HS-5 (cell line): ENCODE measurements at regions not wholly inside any gene's neighbourhood (a gene's known extent, or its start where the extent isn't known, plus 50 kb on each side); places are given as distances from the start of the nearest gene placed in this dataset.
"Not testable (repeated sequence)": the region's sequence is repeated elsewhere in the genome, so short reads cannot be mapped to it uniquely, and the experiment has no call there.

ENCODE experiments used
- DNase-seq: peaks from one replicate; pipeline ENCODE4 v3.0.0-alpha.2; 2012; ENCODE audit warnings: low read depth

DNA sequence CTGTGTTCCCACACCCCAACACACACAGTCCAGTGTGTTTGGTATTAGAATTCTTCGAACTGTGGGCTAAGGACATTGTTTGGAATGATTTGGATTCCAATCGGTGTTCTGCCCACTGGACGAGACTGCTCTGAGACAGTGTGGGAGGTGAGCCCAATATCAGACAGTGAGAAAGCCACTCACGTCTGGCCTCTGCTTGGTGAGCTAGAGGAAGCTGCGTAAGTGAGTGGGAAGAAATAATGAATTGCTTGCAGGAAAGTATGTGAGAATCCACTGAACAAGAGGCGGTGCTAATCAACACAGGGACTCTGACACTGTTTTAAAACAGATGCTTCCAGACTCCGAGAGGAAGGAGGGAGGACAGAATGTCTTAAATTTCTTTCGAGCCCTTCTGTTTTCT lies 675.0 kb upstream of the ANKRD30A start:
- DNase-seq = no peak

DNA sequence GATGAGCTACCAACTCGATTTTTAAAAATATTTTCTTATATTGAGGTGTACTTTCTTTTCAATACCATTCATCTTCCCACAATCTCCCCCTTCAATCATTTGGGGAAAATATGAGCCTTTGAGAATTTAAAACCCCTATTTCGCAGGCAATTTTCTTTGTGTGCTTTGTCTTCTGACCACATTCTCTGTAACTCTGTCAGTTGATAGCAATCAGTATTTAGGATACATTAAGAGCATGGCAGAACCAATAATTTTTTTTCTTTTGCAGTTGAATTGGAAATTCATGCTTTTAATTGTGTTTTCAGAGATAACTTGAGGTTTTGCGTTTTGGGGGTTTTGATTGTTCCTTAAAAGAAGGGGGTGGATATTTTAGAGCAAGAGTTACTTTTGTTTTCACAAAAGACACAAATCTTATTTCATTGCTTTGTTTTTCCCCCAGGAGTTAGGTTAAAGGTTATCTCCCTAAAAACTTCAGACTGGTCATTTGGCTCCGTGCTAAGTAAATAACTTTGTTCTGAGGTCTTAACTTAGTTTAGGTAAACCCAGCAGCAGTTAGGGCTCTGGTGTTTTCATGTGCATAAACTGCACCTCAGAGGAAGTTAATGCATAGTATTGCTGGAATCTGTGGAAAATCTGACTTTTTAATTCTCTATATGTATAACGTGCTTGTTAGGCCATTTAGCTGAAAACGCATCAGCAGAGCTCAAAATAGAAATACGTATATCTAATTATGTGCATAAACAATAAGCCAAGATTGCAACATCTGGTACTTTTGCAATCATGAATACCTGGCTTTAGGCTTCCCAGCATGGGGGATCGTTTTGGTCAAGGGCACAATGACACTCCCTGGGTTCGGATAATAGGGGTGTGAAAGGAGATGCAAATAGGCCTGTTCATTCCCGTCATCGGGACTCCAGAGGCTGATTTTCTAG lies 676.4 kb upstream of the ANKRD30A start:
- no peak for DNase-seq

DNA sequence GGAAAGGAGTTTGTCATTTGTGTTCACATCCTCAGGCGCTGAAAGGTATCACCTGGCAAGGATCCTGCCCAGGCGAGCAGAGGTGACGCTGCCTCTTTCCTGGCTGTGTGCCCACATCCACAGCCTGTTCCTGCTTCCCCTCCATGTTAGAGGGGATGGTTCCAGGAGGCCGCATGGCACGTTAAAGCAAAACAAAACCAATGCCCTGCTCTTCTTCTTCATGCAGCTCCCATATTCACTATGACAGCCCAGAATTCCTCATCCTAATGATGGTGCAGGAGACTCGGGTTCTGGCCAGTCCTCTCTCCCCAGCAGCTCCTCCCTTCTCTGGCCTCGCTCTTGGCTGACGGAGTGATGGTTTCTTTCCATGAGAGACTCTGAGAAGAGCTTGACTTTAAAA lies 678.5 kb upstream of the ANKRD30A start:
- DNase-seq = no peak

DNA sequence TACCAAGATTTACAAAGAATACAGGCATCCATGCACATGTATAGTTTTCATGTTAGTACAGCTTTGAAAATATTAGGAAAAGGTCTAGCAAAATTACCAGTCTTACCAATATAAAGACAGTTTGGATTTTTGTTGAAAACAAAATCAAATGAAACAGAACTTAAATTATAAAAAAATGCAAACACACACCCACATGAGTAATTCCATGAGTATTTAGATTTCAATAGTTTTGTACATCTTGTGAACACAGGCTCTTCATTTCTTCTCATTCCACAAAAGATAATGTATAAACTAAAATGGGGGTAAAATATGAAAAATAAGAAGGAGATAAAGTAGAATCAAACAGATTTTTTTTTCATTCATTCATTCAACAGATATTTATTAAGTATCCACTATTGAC lies 682.2 kb upstream of the ANKRD30A start:
- DNase-seq = no peak

DNA sequence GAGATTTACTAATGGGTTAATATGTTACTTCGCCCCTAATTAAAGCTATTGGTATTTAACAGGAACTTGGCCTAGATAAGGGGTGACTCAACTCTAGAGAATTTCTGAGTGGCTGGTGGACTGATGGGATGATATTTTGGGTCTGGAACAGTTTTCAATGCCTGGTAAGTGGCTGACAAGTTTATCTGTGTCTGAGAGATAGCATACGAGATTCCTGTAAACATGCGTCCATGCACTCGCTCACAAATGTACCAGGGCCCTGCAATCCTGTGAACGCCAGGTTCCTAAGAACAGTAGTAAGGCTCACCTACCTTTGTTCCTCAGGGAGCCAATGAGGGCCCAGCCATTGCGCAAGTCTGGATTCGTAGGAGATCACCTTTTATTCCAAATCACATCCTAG lies 683.8 kb upstream of the ANKRD30A start:
- DNase-seq = no peak

DNA sequence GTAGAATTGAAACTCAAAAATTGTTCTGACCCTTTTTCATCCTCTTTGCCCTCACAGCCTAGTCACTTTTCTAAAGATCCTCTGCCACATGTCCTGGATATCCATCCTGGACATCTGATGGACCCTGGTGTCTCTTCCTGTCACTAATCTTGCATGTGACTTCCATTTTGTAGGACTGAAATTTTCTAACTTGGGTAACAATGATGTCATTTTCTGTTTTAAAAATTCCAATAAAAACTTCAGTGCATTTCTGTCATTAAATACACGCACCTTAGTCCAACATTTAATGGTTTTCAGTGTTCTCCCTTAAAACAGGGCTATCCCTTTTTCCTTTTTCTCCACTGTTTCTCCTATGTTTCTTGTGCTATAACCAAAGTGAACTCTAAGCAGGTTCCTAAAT lies 684.9 kb upstream of the ANKRD30A start:
- no peak for DNase-seq

DNA sequence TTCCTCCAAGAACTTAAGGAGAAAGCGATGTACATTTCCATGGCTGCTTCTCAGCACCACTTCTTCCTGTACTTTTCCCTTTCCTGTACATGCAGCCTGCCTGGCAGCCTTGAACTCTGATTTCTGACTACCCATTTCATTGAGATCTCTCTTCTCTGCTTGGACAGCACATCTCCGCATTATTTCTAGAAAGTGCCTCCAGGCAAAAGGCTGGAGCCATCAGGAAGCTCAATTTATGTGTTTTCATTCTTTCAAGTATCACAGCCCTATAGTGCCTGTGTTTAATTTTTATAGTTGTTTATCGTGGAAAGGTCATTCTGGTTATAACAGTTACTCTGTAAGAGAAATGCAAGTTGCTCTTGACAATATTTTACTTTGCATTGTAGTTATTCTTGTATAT lies 688.0 kb upstream of the ANKRD30A start:
- no peak for DNase-seq

DNA sequence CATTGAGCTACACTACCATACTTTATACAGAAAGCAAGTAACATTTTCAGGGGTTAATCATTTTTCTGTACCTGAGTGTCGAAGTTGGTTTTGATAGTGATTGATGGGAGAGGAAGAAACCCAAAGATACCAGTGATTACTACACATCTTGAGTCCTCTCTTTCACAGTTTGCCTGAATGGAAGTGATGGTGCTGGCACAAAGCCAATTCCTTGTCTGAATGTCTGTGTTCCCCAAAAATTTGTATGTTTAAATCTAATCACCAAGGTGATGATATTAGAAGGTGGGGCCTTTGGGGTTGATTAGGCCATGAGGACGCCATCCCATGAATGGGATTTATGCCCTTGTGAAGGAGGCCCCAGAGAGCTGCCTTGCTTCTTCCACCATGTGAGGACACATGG lies 696.9 kb upstream of the ANKRD30A start:
- no peak for DNase-seq

DNA sequence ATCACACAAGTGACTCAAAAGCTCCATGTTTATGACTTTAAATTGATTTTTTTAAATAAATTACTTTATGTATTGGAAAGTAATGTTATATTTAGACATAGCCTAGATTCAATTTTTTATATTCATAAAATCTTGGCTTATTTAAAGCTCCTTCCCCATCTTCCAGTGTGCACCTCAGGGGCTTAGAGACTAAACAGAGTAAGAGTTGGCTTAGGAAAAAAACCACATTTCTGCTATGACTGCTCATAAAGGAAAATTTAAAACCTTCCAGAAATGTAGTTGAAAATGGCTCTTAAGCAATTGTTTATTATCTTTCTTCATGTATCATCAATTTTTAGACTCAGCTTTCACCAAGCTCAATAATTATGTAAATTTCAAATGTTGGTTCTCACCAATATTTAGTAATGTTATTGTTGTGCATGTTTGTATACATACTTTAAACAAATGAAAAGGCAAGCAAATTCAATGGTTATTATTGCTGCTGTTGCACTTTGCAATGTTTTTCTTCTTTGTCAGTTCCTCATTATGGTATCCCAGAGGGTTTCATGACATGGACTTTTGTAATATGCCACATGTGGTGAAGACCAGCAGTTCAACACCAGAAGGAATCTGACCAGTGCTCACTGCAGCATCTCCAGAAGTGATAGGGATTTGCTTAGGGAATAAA lies 700.1 kb upstream of the ANKRD30A start:
- DNase-seq = no peak

DNA sequence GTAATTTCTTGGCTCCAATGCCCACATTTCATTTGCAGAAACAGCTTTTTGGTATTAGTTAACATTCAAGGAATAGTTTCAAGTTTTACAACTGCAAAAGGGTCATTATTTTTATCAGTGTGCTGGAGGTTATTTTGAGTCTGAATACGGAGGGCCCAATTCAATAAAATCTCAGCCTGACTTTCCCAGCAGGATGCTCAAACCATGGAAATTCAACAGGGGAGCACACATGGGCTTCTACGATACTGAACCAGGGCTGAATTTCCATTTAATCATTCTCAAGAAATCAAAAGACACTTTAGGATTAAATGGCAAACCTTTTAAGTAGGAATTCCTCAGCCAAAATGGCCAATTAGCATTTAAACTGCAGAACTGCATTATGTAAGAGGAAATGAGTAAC lies 700.9 kb upstream of the ANKRD30A start:
- no peak for DNase-seq

DNA sequence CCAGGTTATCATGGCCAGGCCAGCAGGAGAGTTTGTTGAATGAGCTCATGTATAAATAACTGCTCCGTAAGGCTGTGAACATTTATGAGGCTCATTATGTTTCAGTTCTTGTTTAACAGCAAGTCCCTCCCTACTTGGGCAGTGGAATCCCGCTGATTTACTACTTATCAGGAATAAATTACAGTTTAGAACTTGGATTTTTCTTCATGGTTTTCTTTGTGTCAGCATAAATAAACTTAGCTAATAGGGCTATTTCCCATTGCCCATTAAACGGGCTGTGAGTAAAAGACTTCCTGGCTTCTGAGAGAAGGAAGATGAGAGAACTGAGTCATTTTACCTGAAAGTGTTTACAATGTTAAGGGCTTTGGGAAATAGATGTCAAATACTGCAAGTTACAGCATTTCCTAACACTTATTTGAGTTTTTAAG lies 701.6 kb upstream of the ANKRD30A start:
- DNase-seq = no peak

DNA sequence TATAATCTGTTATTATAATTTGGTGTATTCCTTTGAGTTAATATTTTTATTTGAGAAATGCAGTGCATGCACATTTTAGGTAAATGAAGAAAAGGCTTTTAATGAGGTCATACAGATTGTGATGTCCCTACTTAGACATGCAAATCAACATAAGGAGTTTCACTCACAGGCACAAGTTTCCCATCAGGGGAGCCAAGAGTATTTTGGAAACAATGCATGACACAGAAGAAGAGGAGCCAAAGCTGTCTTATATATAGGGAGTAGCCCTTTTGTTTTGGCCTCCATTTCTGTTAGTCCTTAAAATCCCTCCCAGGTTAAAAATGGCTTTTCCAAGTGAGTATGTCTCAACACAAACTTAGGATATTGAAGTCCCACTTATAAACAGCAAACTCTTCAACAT lies 703.4 kb upstream of the ANKRD30A start:
- no peak for DNase-seq

DNA sequence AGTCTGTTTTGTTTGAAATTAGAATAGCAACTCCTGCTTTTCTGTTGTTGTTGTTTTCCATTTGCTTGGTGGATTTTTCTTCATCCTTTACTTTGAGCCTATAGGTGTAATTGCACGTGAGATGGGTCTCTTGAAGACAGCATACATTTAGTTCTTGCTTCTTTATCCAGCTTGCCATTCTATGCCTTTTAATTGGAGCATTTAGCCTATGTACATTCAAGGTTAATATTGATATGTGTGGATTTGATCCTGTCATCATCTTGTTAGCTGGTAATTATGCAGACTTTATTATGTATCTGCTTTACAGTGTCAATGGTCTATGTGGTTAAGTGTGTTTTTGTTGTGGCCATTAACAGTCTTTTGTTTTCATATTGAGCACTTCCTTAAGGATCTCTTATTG lies 708.9 kb upstream of the ANKRD30A start:
- DNase-seq = no peak

DNA sequence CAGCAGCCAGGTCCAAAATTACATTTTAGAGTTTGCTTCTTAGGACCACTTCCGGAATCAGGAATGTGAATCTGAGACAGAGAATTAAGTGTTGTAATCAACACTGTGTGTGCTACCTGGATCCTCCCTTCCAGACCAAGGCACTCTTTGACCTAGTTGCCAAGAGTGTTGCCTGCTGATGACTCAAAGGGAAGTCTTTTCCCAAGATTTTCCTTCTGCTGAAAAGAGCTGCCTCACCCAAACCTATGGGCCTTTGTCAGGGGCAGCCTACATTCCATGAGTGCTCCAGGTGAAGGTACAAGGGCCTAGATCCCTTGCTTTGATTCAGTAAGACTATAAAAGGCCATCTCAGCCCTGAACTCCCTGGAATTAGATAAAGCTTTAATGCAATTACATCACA lies 712.5 kb upstream of the ANKRD30A start:
- no peak for DNase-seq

DNA sequence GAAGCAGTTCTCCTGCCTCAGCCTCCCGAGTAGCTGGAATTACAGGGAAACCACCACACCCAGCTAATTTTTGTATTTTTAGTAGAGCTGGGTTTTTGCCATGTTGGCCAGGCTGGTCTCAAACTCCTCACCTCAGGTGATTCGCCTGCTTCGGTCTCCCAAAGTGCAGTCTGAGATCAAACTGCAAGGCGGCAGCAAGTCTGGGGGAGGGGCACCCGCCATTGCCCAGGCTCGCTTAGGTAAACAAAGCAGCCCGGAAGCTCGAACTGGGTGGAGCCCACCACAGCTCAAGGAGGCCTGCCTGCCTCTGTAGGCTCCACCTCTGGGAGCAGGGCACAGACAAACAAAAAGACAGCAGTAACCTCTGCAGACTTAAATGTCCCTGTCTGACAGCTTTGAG lies 725.2 kb upstream of the ANKRD30A start:
- DNase-seq = not testable (repeated sequence)

DNA sequence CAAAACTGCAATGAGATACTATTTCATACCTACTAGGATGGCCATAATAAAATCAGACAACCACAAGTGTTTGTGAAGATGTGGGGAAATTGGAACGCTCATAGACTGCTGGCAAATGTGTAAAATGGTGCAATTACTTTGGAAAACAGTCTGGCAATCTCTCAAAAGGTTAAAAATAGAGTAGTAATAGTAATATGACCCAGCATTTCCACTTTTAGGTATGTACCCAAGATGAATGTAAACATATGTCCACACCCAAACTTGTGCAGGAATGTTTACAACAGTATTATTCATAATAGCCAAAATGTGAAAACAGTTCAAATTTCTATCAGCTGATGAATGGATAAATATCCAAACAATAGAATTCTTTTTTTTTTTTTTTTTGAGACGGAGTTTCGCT lies 731.6 kb upstream of the ANKRD30A start:
- DNase-seq = no peak

DNA sequence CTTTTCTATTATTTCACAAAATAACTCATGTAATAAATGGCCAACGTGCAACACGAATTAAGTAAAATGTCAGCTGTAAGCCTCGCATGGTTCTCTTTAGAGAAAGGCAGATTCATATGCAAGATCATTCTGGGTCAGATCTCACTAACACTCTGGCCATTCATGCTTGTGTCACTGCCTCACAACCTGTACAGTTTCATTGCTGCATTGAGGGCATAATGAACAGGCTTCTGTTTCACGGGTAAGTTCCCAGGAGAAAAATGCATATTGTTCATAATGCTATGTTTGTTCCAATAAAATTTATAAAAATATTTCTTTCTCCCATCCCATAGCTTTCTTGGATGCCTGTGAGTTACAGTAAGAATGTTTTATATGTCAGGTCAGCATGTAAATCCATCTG lies 734.0 kb upstream of the ANKRD30A start:
- no peak for DNase-seq

DNA sequence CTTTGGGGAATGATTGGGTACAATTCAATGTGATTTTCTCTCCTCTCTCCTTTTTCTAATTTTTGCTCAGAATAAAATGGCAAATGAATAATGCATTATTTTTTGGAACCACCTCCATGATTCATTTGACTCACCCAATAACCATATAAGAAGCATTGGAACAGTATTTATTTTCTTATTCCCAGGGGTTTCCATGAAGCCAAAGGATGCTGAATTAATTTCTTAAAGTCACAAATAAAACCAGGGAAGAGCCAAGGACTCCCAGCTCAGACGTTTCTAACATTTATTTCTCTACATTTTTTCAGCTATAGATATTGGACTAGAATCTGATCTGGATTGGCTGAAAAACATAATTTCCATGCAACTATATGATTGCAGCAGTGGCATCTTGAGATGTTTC lies 735.2 kb upstream of the ANKRD30A start:
- no peak for DNase-seq

DNA sequence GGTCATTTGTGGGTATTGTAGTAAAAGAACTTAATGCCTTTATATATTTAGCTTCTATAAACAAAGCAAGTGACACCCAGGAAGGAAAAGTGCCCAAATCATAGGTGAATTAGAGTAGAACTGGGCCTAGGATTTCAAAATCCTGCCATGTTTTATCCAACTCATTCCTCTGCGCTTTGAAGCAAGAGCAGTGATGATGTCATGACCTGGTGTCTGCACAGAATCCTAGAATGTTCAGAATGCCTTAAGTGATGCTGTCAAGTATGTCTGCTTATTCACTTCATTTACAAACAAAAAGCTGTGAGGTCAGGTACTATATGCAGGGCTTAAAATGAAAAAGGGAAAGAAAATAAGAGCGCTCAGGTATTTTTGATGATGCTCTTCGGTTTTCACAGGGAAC lies 737.2 kb upstream of the ANKRD30A start:
- no peak for DNase-seq

DNA sequence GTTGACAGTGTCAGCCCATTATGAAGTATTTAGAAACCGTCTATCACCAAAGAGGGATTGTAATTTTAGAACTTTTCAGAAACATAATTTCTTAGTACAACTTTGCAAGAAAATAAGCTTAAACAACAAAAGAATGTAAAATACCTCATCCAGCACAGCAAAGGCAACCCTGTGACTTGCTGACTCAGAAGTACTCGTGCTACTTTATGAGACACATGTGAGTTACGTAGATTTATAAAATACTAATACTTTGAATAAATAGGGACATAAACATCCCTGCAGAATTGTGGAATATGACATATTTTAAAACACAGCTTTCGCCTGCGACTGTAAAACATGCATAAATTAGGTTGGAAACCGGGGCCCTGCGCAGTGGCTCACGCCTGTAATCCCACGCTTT lies 739.7 kb upstream of the ANKRD30A start:
- DNase-seq = no peak

DNA sequence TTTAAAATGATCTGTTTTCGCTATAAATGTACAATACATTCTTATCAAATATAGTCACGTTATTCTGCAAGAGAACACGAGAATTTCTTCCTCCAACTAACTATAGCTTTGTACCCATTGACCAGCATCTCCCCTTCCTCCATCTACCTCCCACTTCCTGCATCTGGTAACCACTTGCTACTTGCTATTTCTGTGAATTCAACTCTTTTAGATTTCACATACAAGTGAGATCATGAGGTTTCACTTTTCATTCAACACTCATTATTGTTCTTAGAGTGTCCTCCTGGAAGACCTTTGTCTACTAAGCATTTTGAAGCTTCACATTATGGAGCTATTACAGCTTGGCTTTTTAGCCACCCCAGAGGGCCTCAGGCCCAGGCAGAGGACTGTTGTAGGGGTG lies 741.3 kb upstream of the FZD8 start:
- no peak for DNase-seq

DNA sequence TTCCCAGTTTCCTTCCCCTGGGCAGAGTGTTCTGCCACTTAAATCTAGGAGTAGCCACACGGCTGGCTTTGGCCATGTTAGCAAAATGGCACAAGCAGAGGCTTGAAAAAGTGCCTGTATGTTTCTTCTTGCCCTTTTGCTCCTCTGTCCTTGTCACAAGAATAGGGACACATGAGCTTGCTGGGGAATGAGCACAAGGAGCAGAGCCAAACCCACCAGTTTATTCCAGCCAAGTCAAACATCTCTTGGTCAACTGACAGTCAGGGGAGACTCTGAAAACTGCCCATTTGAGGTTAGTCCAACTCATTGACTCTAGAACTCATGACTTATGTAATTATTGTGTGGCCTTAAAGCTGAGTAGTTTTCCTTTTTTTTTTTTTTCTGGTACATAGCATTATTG lies 739.7 kb upstream of the FZD8 start:
- no peak for DNase-seq

DNA sequence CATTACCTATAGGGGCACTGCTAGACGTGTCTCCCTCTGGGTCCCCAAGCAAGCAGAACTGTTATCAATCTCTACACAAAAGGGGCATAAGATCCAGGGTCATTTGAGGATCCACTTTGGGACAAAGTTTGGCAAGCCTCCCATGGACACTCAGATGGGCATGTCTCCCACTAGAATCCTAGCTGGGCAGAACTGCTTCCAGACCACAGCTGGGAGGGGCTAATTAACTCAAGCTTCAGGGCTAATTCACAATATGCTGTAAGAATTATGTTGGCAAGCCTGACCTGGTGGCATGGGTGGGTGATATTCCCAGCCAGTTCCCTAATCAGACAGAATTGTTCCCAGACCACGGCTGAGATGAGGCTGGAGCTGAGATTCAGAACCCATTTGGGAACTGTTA lies 738.4 kb upstream of the FZD8 start:
- DNase-seq = no peak

DNA sequence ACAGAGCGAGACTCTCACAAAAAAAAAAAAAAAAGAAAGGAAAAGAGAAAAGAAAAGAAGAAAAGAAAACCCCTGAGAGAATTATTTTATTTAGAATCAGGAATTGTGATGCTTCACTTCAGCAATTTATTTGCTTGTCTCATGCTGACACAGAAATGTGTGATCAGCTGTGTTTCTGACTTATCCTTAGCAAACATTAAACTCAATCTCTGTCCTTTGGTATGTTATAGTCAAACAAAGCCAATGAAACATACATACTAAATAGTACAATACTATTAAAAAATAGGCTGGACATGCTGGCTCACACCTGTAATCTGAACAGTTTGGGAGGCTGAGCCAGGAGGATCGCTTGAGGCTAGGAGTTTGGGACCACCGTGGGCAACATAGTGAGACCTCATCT lies 733.0 kb upstream of the FZD8 start:
- no peak for DNase-seq
